HCEC 1CT (cell line): ENCODE measurements at regions not wholly inside any gene's neighbourhood (a gene's known extent, or its start where the extent isn't known, plus 50 kb on each side); places are given as distances from the start of the nearest gene placed in this dataset.

Experiments used
- DNase-seq: peaks from one replicate; pipeline ENCODE4 v3.0.0-alpha.2; 2017

GRCh38 chr21:16241016-16241415 lies 511.2 kb downstream of the USP25 start:
- peak; percentile 1 for DNase-seq

- DNase-seq: no peak
These were observed 511.7 kb downstream of the USP25 start for GRCh38 chr21:16241479-16241963.

GRCh38 chr21:16243396-16243795 lies 513.6 kb downstream of the USP25 start:
- DNase-seq: no peak

GRCh38 chr21:16248705-16249104 lies 518.9 kb downstream of the USP25 start:
- no peak for DNase-seq

GRCh38 chr21:16250273-16250672 lies 520.5 kb downstream of the USP25 start:
- DNase-seq: no peak

GRCh38 chr21:16258844-16259611 lies 529.2 kb downstream of the USP25 start:
- DNase-seq: no peak

GRCh38 chr21:16262091-16262490 lies 532.3 kb downstream of the USP25 start:
- no peak for DNase-seq

- DNase-seq: no peak
These were observed 534.5 kb downstream of the USP25 start for GRCh38 chr21:16264319-16264718.

- no peak for DNase-seq
These were observed 539.7 kb downstream of the USP25 start for GRCh38 chr21:16269476-16269875.

- DNase-seq: no peak
These were observed 550.2 kb downstream of the USP25 start for GRCh38 chr21:16279731-16280581.

GRCh38 chr21:16280686-16281091 lies 550.9 kb downstream of the USP25 start:
- no peak for DNase-seq

- DNase-seq: no peak
These were observed 553.7 kb downstream of the USP25 start for GRCh38 chr21:16283516-16283915.

- DNase-seq: no peak
These were observed 555.9 kb downstream of the USP25 start for GRCh38 chr21:16285605-16286126.

- DNase-seq: no peak
These were observed 557.3 kb downstream of the USP25 start for GRCh38 chr21:16287046-16287445.

GRCh38 chr21:16291296-16291695 lies 561.5 kb downstream of the USP25 start:
- no peak for DNase-seq

- DNase-seq: no peak
These were observed 564.3 kb downstream of the USP25 start for GRCh38 chr21:16294128-16294527.

- no peak for DNase-seq
These were observed 573.1 kb downstream of the USP25 start for GRCh38 chr21:16302851-16303282.

GRCh38 chr21:16304174-16305095 lies 574.7 kb downstream of the USP25 start:
- no peak for DNase-seq

GRCh38 chr21:16305686-16306085 lies 575.9 kb downstream of the USP25 start:
- no peak for DNase-seq

GRCh38 chr21:16307256-16307655 lies 577.5 kb downstream of the USP25 start:
- no peak for DNase-seq

GRCh38 chr21:16308269-16308668 lies 578.5 kb downstream of the USP25 start:
- DNase-seq: no peak

- no peak for DNase-seq
These were observed 579.6 kb downstream of the USP25 start for GRCh38 chr21:16309250-16309971.
